ENCODE measurements at regions not wholly inside any gene's neighbourhood (a gene's known extent, or its start where the extent isn't known, plus 50 kb on each side); places are given as distances from the start of the nearest gene placed in this dataset.

GRCh38 chr3:109656225-109656624 is 318.9 kb upstream of the DPPA4 start:
- no peak for DNase-seq (ENCODE audit: low spot score in 2 of 2, unreplicated experiment in 2 of 2)
- Mint-ChIP-seq H3K36me3 (no peaks in the 10 kb centered on the region), H3K27me3 (ENCODE audit: low read depth) (no peaks in the 10 kb centered on the region), H3K9me3 (peaks cover 33% of the 10 kb centered on the region), H3K4me3 (no peak overlapping the region), H3K4me1 (peaks cover 11% of the 10 kb centered on the region), H3K27ac (no peak overlapping the region)
- no peak for TF ChIP-seq CTCF (IDR thresholded peaks at IDR 0.05; ENCODE audit: unreplicated experiment)

DNA sequence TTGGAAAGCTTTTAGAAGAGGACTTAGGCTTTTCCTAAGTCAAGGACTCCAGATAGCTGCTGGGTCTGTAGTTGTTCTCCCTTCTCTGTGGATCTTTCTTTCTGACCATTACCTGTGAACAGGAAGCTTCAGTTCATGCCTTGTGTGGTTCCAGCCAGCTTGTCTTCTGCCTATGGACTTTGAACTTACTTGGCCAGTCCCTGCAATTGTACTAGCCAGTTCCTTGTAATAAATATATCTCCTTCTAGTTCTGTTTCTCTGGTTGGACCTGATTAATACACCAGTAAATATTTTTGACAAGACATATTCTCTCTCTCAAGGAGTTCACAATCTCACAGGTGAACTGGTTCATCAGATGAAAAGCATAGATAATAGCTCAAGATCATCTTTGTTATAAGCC is 341.3 kb upstream of the DPPA4 start:
- no peak for DNase-seq (ENCODE audit: low spot score in 2 of 2, unreplicated experiment in 2 of 2)
- no peak for TF ChIP-seq CTCF (IDR thresholded peaks at IDR 0.05; ENCODE audit: unreplicated experiment)

DNA sequence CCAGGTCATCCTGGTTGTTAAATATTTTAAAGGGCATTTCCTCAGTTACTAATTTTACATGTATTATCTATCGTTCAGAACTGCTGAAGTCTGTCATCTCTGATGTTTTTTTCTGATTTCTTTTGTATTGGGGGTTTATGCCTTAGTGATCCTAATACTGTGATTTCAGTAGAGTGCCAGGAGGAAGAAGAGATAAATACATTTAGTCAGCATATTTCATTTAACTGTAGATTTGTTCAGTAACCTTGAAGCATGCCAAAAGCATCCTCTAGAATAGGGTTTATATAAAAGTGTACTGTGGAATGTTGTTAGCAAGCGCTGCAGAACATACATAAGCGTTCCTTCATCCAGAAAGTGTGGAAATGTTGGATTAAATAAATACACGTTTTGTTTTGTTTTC is 342.3 kb upstream of the DPPA4 start:
- Mint-ChIP-seq H3K4me1 (no peaks in the 10 kb centered on the region), H3K4me3 (no peak overlapping the region), H3K27me3 (ENCODE audit: low read depth) (no peaks in the 10 kb centered on the region), H3K9me3 (no peaks in the 10 kb centered on the region), H3K36me3 (no peaks in the 10 kb centered on the region), H3K27ac (no peak overlapping the region)
- no peak for DNase-seq (ENCODE audit: low spot score in 2 of 2, unreplicated experiment in 2 of 2)
- TF ChIP-seq CTCF (IDR thresholded peaks at IDR 0.05; ENCODE audit: unreplicated experiment) = no peak

More for the DNA sequence above, 341.3 kb upstream of the DPPA4 start:
- Mint-ChIP-seq H3K27me3 (ENCODE audit: low read depth) (no peaks in the 10 kb centered on the region), H3K9me3 (no peaks in the 10 kb centered on the region), H3K4me3 (no peak overlapping the region), H3K27ac (no peak overlapping the region), H3K36me3 (no peaks in the 10 kb centered on the region), H3K4me1 (no peaks in the 10 kb centered on the region)

GRCh38 chr3:109683746-109684145 is 346.4 kb upstream of the DPPA4 start:
- Mint-ChIP-seq H3K4me3 (no peak overlapping the region), H3K4me1 (no peaks in the 10 kb centered on the region), H3K36me3 (no peaks in the 10 kb centered on the region), H3K27me3 (ENCODE audit: low read depth) (no peaks in the 10 kb centered on the region), H3K9me3 (peaks cover 5% of the 10 kb centered on the region), H3K27ac (no peak overlapping the region)
- no peak for DNase-seq (ENCODE audit: low spot score in 2 of 2, unreplicated experiment in 2 of 2)
- no peak for TF ChIP-seq CTCF (IDR thresholded peaks at IDR 0.05; ENCODE audit: unreplicated experiment)

GRCh38 chr3:109685084-109686079 is 348.0 kb upstream of the DPPA4 start:
- peaks cover 3% of the 10 kb centered on the region for H3K36me3 Mint-ChIP-seq
- peaks cover 14% of the 10 kb centered on the region for H3K9me3 Mint-ChIP-seq
- no peaks in the 10 kb centered on the region for H3K27me3 Mint-ChIP-seq (ENCODE audit: low read depth)
- no peak for DNase-seq (ENCODE audit: low spot score in 2 of 2, unreplicated experiment in 2 of 2)
- H3K4me1 Mint-ChIP-seq = no peaks in the 10 kb centered on the region
- H3K27ac Mint-ChIP-seq = no peak overlapping the region
- no peak for TF ChIP-seq CTCF (IDR thresholded peaks at IDR 0.05; ENCODE audit: unreplicated experiment)
- no peak overlapping the region for H3K4me3 Mint-ChIP-seq
